ENCODE measurements at regions not wholly inside any gene's neighbourhood (a gene's known extent, or its start where the extent isn't known, plus 50 kb on each side); places are given as distances from the start of the nearest gene placed in this dataset.

GRCh38 chr3:170734043-170734734, 135.8 kb downstream of the RPL22L1 start:
- no peak overlapping the region for H3K4me2 ChIP-seq

GRCh38 chr3:170732660-170733245, 137.2 kb downstream of the RPL22L1 start:
- Histone ChIP-seq H3K9ac (no peak overlapping the region), H3K79me2 (ENCODE audit: insufficient read depth) (no peaks in the 10 kb centered on the region), H4K20me1 (ENCODE audit: insufficient read depth) (no peaks in the 10 kb centered on the region), H3F3A (replicated peaks; ENCODE audit: insufficient read depth) (peaks cover 12% of the 10 kb centered on the region), H3K4me1 (ENCODE audit: control insufficient read depth in 1 of 2, insufficient read depth in 2 of 2, low read depth in 1 of 2, low read length in 1 of 2) (peaks cover 7 to 15% of the 10 kb centered on the region in 2 experiments; a peak in 3 of 4 replicates), H3K4me2 (no peak overlapping the region), H3K4me3 (ENCODE audit: low read depth in 2 of 2, low read length in 1 of 2) (no peak overlapping the region), H3K9me2 (no peaks in the 10 kb centered on the region), H3K9me3 (no peaks in the 10 kb centered on the region), H3K27me3 (ENCODE audit: insufficient read depth) (no peaks in the 10 kb centered on the region), H3K36me3 (replicated peaks in 1 of 2; ENCODE audit: control insufficient read depth in 1 of 2, insufficient read depth in 2 of 2, low read length in 1 of 2) (no peaks in the 10 kb centered on the region), H3K27ac (ENCODE audit: low read depth in 2 of 2, low read length in 1 of 2) (no peak overlapping the region), H2AFZ (ENCODE audit: low read depth) (no peak overlapping the region)
- POLR2A ChIA-PET, result no interaction called here
- CTCF ChIA-PET, result interaction anchor here (0.7 kb wide), 1 partner anchor 9 kb away, joined by 3 read pairs; no protein-coding TSS in a partner anchor
- TF ChIP-seq EP300 (IDR thresholded peaks at IDR 0.05; ENCODE audit: borderline replicate concordance in 1 of 2, low read depth in 1 of 2, low read length in 1 of 2) (no peak), GABPA (IDR thresholded peaks at IDR 0.05; ENCODE audit: low read depth) (no peak), ELF1 (IDR thresholded peaks at IDR 0.05) (no peak), REST (IDR thresholded peaks at IDR 0.05; ENCODE audit: low read depth, low read length) (no peak), RAD21 (IDR thresholded peaks at IDR 0.05; ENCODE audit: low read length) (no peak), EZH2phosphoT487 (IDR thresholded peaks at IDR 0.05; ENCODE audit: borderline replicate concordance, low read depth) (no peak), YY1 (IDR thresholded peaks at IDR 0.05; ENCODE audit: low read depth) (no peak), TAF1 (IDR thresholded peaks at IDR 0.05; ENCODE audit: borderline replicate concordance, low read depth, low read length) (no peak), NFIC (IDR thresholded peaks at IDR 0.05; ENCODE audit: borderline replicate concordance) (no peak)
- DNase-seq, result no peak

More at GRCh38 chr3:170734043-170734734, 135.8 kb downstream of the RPL22L1 start:
- no peaks in the 10 kb centered on the region for H3K9me2 ChIP-seq
- 83% methylated on average over 7 of the region's 7 CpGs for WGBS (ENCODE audit: low lambda C conversion rate)
- no peak for TF ChIP-seq GATA2 (CRISPR knock-in tag; IDR thresholded peaks at IDR 0.05)
- TF ChIP-seq SMC3 (IDR thresholded peaks at IDR 0.05; ENCODE audit: low read depth, low read length), result no peak
- TF ChIP-seq RXRA (IDR thresholded peaks at IDR 0.05; ENCODE audit: borderline replicate concordance, low read depth), result no peak
- TF ChIP-seq TCF12 (IDR thresholded peaks at IDR 0.05), result no peak
- no peak for TF ChIP-seq FOXM1 (IDR thresholded peaks at IDR 0.05; ENCODE audit: low read depth)
- no peak for TF ChIP-seq JUND (IDR thresholded peaks at IDR 0.05)
- no peak for TF ChIP-seq MXI1 (IDR thresholded peaks at IDR 0.05; ENCODE audit: low read depth, low read length)
- TF ChIP-seq TEAD4 (IDR thresholded peaks at IDR 0.05; ENCODE audit: borderline replicate concordance, insufficient read depth), result no peak
- no peak overlapping the region for H3K27ac ChIP-seq (ENCODE audit: low read depth in 2 of 2, low read length in 1 of 2)
- H3K36me3 ChIP-seq (replicated peaks in 1 of 2; ENCODE audit: control insufficient read depth in 1 of 2, insufficient read depth in 2 of 2, low read length in 1 of 2), result no peaks in the 10 kb centered on the region
- no peaks in the 10 kb centered on the region for H4K20me1 ChIP-seq (ENCODE audit: insufficient read depth)
- H3K4me1 ChIP-seq (ENCODE audit: control insufficient read depth in 1 of 2, insufficient read depth in 2 of 2, low read depth in 1 of 2, low read length in 1 of 2), result peaks cover 6 to 9% of the 10 kb centered on the region in 2 experiments; a peak in 3 of 4 replicates
- H3F3A ChIP-seq (replicated peaks; ENCODE audit: insufficient read depth), result no peaks in the 10 kb centered on the region
- POLR2A ChIA-PET, result no interaction called here
- CTCF ChIA-PET, result interaction anchor here (0.9 kb wide), 1 partner anchor 9 kb away, joined by 3 read pairs; no protein-coding TSS in a partner anchor
- no peaks in the 10 kb centered on the region for H3K79me2 ChIP-seq (ENCODE audit: insufficient read depth)
- H3K9ac ChIP-seq, result no peak overlapping the region
- H3K9me3 ChIP-seq, result no peaks in the 10 kb centered on the region
- no peak overlapping the region for H3K4me3 ChIP-seq (ENCODE audit: low read depth in 2 of 2, low read length in 1 of 2)
- no peak for DNase-seq
- no peaks in the 10 kb centered on the region for H3K27me3 ChIP-seq (ENCODE audit: insufficient read depth)
- H2AFZ ChIP-seq (ENCODE audit: low read depth), result no peak overlapping the region

Data from SK-N-SH (cell line).